ENCODE measurements at regions not wholly inside any gene's neighbourhood (a gene's known extent, or its start where the extent isn't known, plus 50 kb on each side); places are given as distances from the start of the nearest gene placed in this dataset.
"Not testable (repeated sequence)": the region's sequence is repeated elsewhere in the genome, so short reads cannot be mapped to it uniquely, and the experiment has no call there.

GRCh38 chr14:101689039-101689501 lies 72.4 kb upstream of the PPP2R5C start:
- no peaks in the 10 kb centered on the region for H3K79me2 ChIP-seq (ENCODE audit: insufficient read depth)
- no peaks in the 10 kb centered on the region for H4K20me1 ChIP-seq (ENCODE audit: insufficient read depth)
- H3K27ac ChIP-seq (ENCODE audit: low read depth in 2 of 2, low read length in 1 of 2): no peak overlapping the region
- H3F3A ChIP-seq (replicated peaks; ENCODE audit: insufficient read depth): no peaks in the 10 kb centered on the region
- CTCF ChIA-PET: interaction anchor here (1.3 kb wide), 1 partner anchor 18 kb away, joined by 4 read pairs; no protein-coding TSS in a partner anchor
- DNase-seq: no peak
- TF ChIP-seq RCOR1 (IDR thresholded peaks at IDR 0.05; ENCODE audit: low read length) (no peak), TAF1 (IDR thresholded peaks at IDR 0.05; ENCODE audit: borderline replicate concordance, low read depth, low read length) (no peak), FOXJ3 (CRISPR knock-in tag; IDR thresholded peaks at IDR 0.05) (no peak), FOSL2 (IDR thresholded peaks at IDR 0.05; ENCODE audit: borderline replicate concordance, low read depth) (no peak), SMC3 (IDR thresholded peaks at IDR 0.05; ENCODE audit: low read depth, low read length) (no peak), EP300 (IDR thresholded peaks at IDR 0.05; ENCODE audit: borderline replicate concordance in 1 of 2, low read depth in 1 of 2, low read length in 1 of 2) (no peak), MXI1 (IDR thresholded peaks at IDR 0.05; ENCODE audit: low read depth, low read length) (no peak), YY1 (IDR thresholded peaks at IDR 0.05; ENCODE audit: low read depth) (no peak), ELF1 (IDR thresholded peaks at IDR 0.05) (no peak), CTCF (IDR thresholded peaks at IDR 0.05) (no peak), RXRA (IDR thresholded peaks at IDR 0.05; ENCODE audit: borderline replicate concordance, low read depth) (no peak), RFX5 (IDR thresholded peaks at IDR 0.05; ENCODE audit: low read length) (no peak), REST (IDR thresholded peaks at IDR 0.05; ENCODE audit: low read depth, low read length) (no peak), MAX (IDR thresholded peaks at IDR 0.05; ENCODE audit: low read depth) (no peak), POLR2AphosphoS5 (IDR thresholded peaks at IDR 0.05; ENCODE audit: low read depth, low read length) (no peak), IRF3 (IDR thresholded peaks at IDR 0.05; ENCODE audit: low read depth, low read length) (no peak)
- H3K9ac ChIP-seq: no peak overlapping the region
- H2AFZ ChIP-seq (ENCODE audit: low read depth): no peak overlapping the region
- 85% methylated on average over 3 of the region's 25 CpGs for WGBS (ENCODE audit: low lambda C conversion rate)
- no peak overlapping the region for H3K4me2 ChIP-seq
- POLR2A ChIA-PET: no interaction called here
- no peak overlapping the region for H3K4me3 ChIP-seq (ENCODE audit: low read depth in 2 of 2, low read length in 1 of 2)
- no peaks in the 10 kb centered on the region for H3K27me3 ChIP-seq (ENCODE audit: insufficient read depth)
- no peaks in the 10 kb centered on the region for H3K36me3 ChIP-seq (replicated peaks in 1 of 2; ENCODE audit: control insufficient read depth in 1 of 2, insufficient read depth in 2 of 2, low read length in 1 of 2)
- no peaks in the 10 kb centered on the region for H3K9me2 ChIP-seq
- H3K9me3 ChIP-seq: no peaks in the 10 kb centered on the region
- no peaks in the 10 kb centered on the region for H3K4me1 ChIP-seq (ENCODE audit: control insufficient read depth in 1 of 2, insufficient read depth in 2 of 2, low read depth in 1 of 2, low read length in 1 of 2)

- not testable (repeated sequence) for H3K27ac ChIP-seq (ENCODE audit: low read depth in 2 of 2, low read length in 1 of 2); H3K4me1 ChIP-seq (ENCODE audit: control insufficient read depth in 1 of 2, insufficient read depth in 2 of 2, low read depth in 1 of 2, low read length in 1 of 2); H3K9ac ChIP-seq; H3F3A ChIP-seq (replicated peaks; ENCODE audit: insufficient read depth); H3K79me2 ChIP-seq (ENCODE audit: insufficient read depth); DNase-seq; H3K4me2 ChIP-seq; H3K9me2 ChIP-seq; H3K9me3 ChIP-seq; H2AFZ ChIP-seq (ENCODE audit: low read depth); H4K20me1 ChIP-seq (ENCODE audit: insufficient read depth); H3K4me3 ChIP-seq (ENCODE audit: low read depth in 2 of 2, low read length in 1 of 2); H3K27me3 ChIP-seq (ENCODE audit: insufficient read depth); H3K36me3 ChIP-seq (replicated peaks in 1 of 2; ENCODE audit: control insufficient read depth in 1 of 2, insufficient read depth in 2 of 2, low read length in 1 of 2)
- ChIA-PET POLR2A (interaction anchor here (0.6 kb wide), 1 partner anchor 427 kb away, joined by 3 read pairs; no protein-coding TSS in a partner anchor), CTCF (interaction anchor here (1.3 kb wide), 1 partner anchor 17 kb away, joined by 4 read pairs; no protein-coding TSS in a partner anchor)
- 58% methylated on average over 12 of the region's 12 CpGs for WGBS (ENCODE audit: low lambda C conversion rate)
Observed at GRCh38 chr14:101689966-101690365, 71.5 kb upstream of the PPP2R5C start.

Measured in SK-N-SH (cell line).